K562 (cell line): ENCODE measurements at regions not wholly inside any gene's neighbourhood (a gene's known extent, or its start where the extent isn't known, plus 50 kb on each side); places are given as distances from the start of the nearest gene placed in this dataset.

Source experiments
- ARID1B ChIP-seq: fragments of 450-650 bp; IDR thresholded peaks from 2 replicates; pipeline ENCODE4 v1.6.1; 2016; ENCODE audit warnings: antibody characterized with exemption, mild to moderate bottlenecking, inconsistent platforms
- CREM ChIP-seq: IDR thresholded peaks from 2 replicates; pipeline ENCODE4 v1.6.1; 2014; ENCODE audit warnings: antibody characterized with exemption, low read depth
- IRF9 ChIP-seq: fragments of 450-650 bp; IDR thresholded peaks from 2 replicates; pipeline ENCODE4 v1.6.1; 2016; ENCODE audit warnings: missing biosample characterization, missing genetic modification characterization
- KLF10 ChIP-seq: fragments of 250-450 bp; sonication (Bioruptor Pico); IDR thresholded peaks from 2 replicates; pipeline ENCODE4 v1.6.1; 2021; ENCODE audit warnings: matching md5 sums
- MGA ChIP-seq: fragments of 450-650 bp; IDR thresholded peaks from 2 replicates; pipeline ENCODE4 v1.6.1; 2016; ENCODE audit warnings: mild to moderate bottlenecking, moderate library complexity
- NR2C2 ChIP-seq, 2 experiments: fragments of 200-800 bp in 1 of 2; sonication (Bioruptor generic) in 1 of 2; sonication (generic) in 1 of 2; formaldehyde crosslinking in 1 of 2; IDR thresholded peaks; 2 replicates each; pipeline versions ENCODE4 v1.6.1 to v1.8.0; 2016 to 2022; ENCODE audit warnings: mild to moderate bottlenecking in 1 of 2, missing compliant biosample characterization in 1 of 2, missing genetic modification characterization in 1 of 2, missing genetic modification reagents in 1 of 2
- PHF20 ChIP-seq: fragments of 450-650 bp; IDR thresholded peaks from 2 replicates; pipeline ENCODE4 v1.6.1; 2018; ENCODE audit not compliant: partially characterized antibody
- WHSC1 ChIP-seq: IDR thresholded peaks from one replicate; pipeline ENCODE4 v1.6.1; 2012; ENCODE audit warnings: low read length, control low read depth, inconsistent platforms
- ZNF347 ChIP-seq: fragments of 450-650 bp; formaldehyde crosslinking; IDR thresholded peaks from 2 replicates; pipeline ENCODE4 v1.4.0; 2020; ENCODE audit warnings: low read depth, mild to moderate bottlenecking, moderate library complexity
- ZNF583 ChIP-seq: fragments of 250-450 bp; sonication (Bioruptor Pico); IDR thresholded peaks from 2 replicates; pipeline ENCODE4 v1.4.0; 2020
- TF ChIP-seq, protein P1 (sequence below): fragments of 250-450 bp; sonication (Bioruptor Pico); IDR thresholded peaks from 2 replicates; pipeline ENCODE4 v1.5.0; 2022; ENCODE audit warnings: mild to moderate bottlenecking

DNA sequence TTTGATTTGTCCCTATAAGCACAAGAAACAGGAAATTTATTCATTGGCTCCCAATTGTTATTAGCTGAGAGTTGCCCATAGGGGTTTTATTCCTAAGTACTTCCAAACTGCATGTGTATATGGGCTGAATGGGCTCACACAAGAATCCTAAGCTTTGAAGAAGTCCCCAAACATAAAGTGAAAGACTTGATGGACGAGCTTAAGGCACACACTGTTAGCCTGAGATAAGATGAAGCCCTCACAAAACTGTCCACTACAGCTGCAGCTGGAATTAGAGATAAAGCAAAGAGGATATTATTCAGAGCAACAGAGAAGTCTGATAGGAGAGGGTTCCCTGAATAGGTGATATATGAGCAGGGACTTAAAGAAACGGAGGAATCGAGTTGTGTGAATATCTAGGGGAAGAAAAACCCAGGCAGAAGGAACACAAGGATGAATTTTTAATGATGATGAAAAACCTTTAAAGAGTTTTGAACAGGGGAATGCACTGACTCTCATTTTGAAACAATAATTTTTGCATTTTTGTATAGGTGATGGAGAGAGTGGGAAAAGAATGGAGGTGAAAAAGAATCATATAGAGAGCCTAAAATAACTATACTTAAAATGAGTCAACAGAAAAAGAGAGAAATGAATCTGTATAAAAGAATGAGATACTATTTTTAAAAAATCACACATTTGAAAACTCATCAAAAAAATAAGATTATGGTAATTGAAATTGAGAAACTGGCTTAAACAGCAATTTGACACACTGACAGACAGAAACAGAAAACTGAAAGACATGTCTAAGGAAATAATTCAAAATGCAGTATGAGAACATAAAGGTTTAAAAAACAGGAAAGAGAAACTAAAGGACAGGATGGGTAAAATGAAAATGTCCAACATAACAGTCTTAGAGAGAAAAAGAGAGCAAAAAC is 133.6 kb upstream of the POGK start (continued):
- TF ChIP-seq IRF9 (tag) (no peak), WHSC1 (no peak), ARID1B (peak; percentile 100), CREM (peak; percentile 85), PHF20 (no peak), KLF10 (CRISPR knock-in tag) (no peak), ZNF583 (CRISPR knock-in tag) (no peak), MGA (no peak), NR2C2 (CRISPR knock-in tag; IDR thresholded peaks at IDR 0.05) (no peak), NR2C2 (tag; IDR thresholded peaks at IDR 0.05) (peak; percentile 49; the same call in 1 of the 2 replicates), ZNF347 (CRISPR knock-in tag) (no peak)
- TF ChIP-seq, protein P1, sequence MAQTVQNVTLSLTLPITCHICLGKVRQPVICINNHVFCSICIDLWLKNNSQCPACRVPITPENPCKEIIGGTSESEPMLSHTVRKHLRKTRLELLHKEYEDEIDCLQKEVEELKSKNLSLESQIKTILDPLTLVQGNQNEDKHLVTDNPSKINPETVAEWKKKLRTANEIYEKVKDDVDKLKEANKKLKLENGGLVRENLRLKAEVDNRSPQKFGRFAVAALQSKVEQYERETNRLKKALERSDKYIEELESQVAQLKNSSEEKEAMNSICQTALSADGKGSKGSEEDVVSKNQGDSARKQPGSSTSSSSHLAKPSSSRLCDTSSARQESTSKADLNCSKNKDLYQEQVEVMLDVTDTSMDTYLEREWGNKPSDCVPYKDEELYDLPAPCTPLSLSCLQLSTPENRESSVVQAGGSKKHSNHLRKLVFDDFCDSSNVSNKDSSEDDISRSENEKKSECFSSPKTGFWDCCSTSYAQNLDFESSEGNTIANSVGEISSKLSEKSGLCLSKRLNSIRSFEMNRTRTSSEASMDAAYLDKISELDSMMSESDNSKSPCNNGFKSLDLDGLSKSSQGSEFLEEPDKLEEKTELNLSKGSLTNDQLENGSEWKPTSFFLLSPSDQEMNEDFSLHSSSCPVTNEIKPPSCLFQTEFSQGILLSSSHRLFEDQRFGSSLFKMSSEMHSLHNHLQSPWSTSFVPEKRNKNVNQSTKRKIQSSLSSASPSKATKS = peak; percentile 68; the same call in 1 of the 2 replicates
